ENCODE measurements at regions not wholly inside any gene's neighbourhood (a gene's known extent, or its start where the extent isn't known, plus 50 kb on each side); places are given as distances from the start of the nearest gene placed in this dataset.
A peak's percentile ranks its signal among the peaks of the same experiment; 100 is the strongest.

GRCh38 chr5:4981608-4982007 is 158.5 kb upstream of the ADAMTS16 start:
- DNase-seq: no peak

GRCh38 chr5:4983701-4984100 is 156.4 kb upstream of the ADAMTS16 start:
- no peak for DNase-seq

GRCh38 chr5:4984461-4984860 is 155.7 kb upstream of the ADAMTS16 start:
- no peak for DNase-seq

GRCh38 chr5:4987431-4987830 is 152.7 kb upstream of the ADAMTS16 start:
- DNase-seq: no peak

GRCh38 chr5:4989118-4989517 is 151.0 kb upstream of the ADAMTS16 start:
- peak; percentile 95 for DNase-seq

GRCh38 chr5:4990017-4990416 is 150.1 kb upstream of the ADAMTS16 start:
- DNase-seq: no peak

- no peak for DNase-seq
These were observed 149.7 kb upstream of the ADAMTS16 start for GRCh38 chr5:4990462-4990861.

GRCh38 chr5:4991925-4992324 is 148.2 kb upstream of the ADAMTS16 start:
- no peak for DNase-seq

- peak; percentile 79 for DNase-seq
These were observed 145.1 kb upstream of the ADAMTS16 start for GRCh38 chr5:4995014-4995413.

- no peak for DNase-seq
These were observed 134.8 kb upstream of the ADAMTS16 start for GRCh38 chr5:5005353-5005752.

GRCh38 chr5:5006548-5006947 is 133.6 kb upstream of the ADAMTS16 start:
- no peak for DNase-seq

- no peak for DNase-seq
These were observed 130.9 kb upstream of the ADAMTS16 start for GRCh38 chr5:5009240-5009639.

GRCh38 chr5:5011151-5011550 is 129.0 kb upstream of the ADAMTS16 start:
- no peak for DNase-seq

GRCh38 chr5:5014586-5015235 is 125.4 kb upstream of the ADAMTS16 start:
- peak; percentile 72 for DNase-seq

GRCh38 chr5:5017827-5018577 is 122.1 kb upstream of the ADAMTS16 start:
- peak; percentile 82 for DNase-seq

- no peak for DNase-seq
These were observed 121.6 kb upstream of the ADAMTS16 start for GRCh38 chr5:5018578-5018970.

- no peak for DNase-seq
These were observed 118.7 kb upstream of the ADAMTS16 start for GRCh38 chr5:5021436-5021835.

- no peak for DNase-seq
These were observed 114.9 kb upstream of the ADAMTS16 start for GRCh38 chr5:5025098-5025773.

- DNase-seq: peak; percentile 29
These were observed 114.2 kb upstream of the ADAMTS16 start for GRCh38 chr5:5025774-5026408.

- no peak for DNase-seq
These were observed 113.7 kb upstream of the ADAMTS16 start for GRCh38 chr5:5026409-5026785.

- no peak for DNase-seq
These were observed 108.5 kb upstream of the ADAMTS16 start for GRCh38 chr5:5031665-5032064.

GRCh38 chr5:5037674-5038073 is 102.5 kb upstream of the ADAMTS16 start:
- DNase-seq: no peak

- no peak for DNase-seq
These were observed 100.2 kb upstream of the ADAMTS16 start for GRCh38 chr5:5039918-5040317.

GRCh38 chr5:5040712-5041111 is 99.4 kb upstream of the ADAMTS16 start:
- DNase-seq: no peak
